Effector memory CD8-positive, alpha-beta T cell (primary cell): ENCODE measurements at regions not wholly inside any gene's neighbourhood (a gene's known extent, or its start where the extent isn't known, plus 50 kb on each side); places are given as distances from the start of the nearest gene placed in this dataset.

Experiments used
- ATAC-seq: fragments of 150-1000 bp; cut with Tn5 transposase; replicated peaks from 2 replicates; pipeline ENCODE4 v1.10.0; 2021; ENCODE audit warnings: mild to moderate bottlenecking, moderate library complexity
- DNase-seq, 3 experiments: peaks; one replicate each; pipeline ENCODE4 v3.0.0; 2021
- H3K27ac Mint-ChIP-seq, 2 donors: one replicate each; pipeline ENCODE4 v1.8.0; 2022; ENCODE audit warnings: mild to moderate bottlenecking in 2 of 2, mixed read lengths in 2 of 2, moderate library complexity in 2 of 2
- H3K27me3 Mint-ChIP-seq, 2 donors: one replicate each; pipeline ENCODE4 v1.8.0; 2022; ENCODE audit warnings: mixed read lengths in 2 of 2
- H3K36me3 Mint-ChIP-seq: one replicate; pipeline ENCODE4 v1.8.0; 2022; ENCODE audit warnings: mild to moderate bottlenecking, moderate library complexity, mixed read lengths; ENCODE audit not compliant: insufficient read depth
- H3K4me1 Mint-ChIP-seq, 2 donors: one replicate each; pipeline ENCODE4 v1.8.0; 2022; ENCODE audit warnings: low read depth in 2 of 2, mixed read lengths in 2 of 2
- H3K4me3 Mint-ChIP-seq, 2 donors: one replicate each; pipeline ENCODE4 v1.8.0; 2022; ENCODE audit warnings: mild to moderate bottlenecking in 2 of 2, mixed read lengths in 2 of 2, moderate library complexity in 2 of 2
- H3K9me3 Mint-ChIP-seq, 2 donors: one replicate each; pipeline ENCODE4 v1.8.0; 2022; ENCODE audit warnings: mixed read lengths in 2 of 2

DNA sequence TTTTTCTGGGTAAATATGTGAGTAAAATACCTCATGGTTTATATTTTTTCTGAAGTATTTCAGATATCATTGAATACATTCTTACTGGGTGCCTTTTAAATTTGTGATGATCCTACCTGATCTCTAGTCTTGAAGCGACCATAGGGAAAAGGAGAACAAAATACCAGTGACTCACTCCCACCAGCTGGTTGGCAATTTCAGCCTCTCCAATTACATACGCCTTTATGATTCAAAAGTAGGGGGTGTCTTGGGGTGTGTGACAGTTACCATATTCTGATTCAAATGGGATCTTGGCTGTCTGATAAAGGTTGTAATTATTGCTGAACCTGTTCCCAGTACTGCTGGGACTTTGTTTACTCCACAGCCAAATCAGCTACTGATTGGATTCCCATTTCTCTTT is 175.9 kb upstream of the NXPH2 start:
- H3K4me1 Mint-ChIP-seq: no peaks in the 10 kb centered on the region
- H3K27me3 Mint-ChIP-seq: no peaks in the 10 kb centered on the region
- H3K9me3 Mint-ChIP-seq: peaks cover 8 to 14% of the 10 kb centered on the region in 2 donors
- H3K4me3 Mint-ChIP-seq: no peak overlapping the region
- no peak for DNase-seq
- no peak for ATAC-seq
- no peak overlapping the region for H3K27ac Mint-ChIP-seq
- H3K36me3 Mint-ChIP-seq: no peaks in the 10 kb centered on the region

DNA sequence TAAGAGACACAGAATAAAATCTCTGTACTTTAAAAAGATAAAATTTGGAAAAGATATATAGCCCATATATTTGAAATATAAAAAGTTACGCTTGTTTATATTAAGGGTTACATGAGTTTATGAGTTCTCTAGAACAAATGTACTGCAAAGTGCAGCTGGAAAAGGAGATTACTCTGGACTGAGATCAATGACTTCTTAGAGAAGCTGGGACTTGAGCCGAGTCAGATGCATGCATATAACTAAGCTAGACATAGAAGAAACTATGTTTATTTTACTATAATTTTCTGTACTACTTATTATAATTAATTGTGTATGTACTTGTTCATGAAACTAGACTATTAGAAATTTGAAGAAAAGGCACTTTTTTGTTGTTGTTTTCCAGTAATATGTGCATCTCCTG is 170.3 kb upstream of the NXPH2 start:
- Mint-ChIP-seq H3K36me3 (no peaks in the 10 kb centered on the region), H3K4me1 (no peaks in the 10 kb centered on the region)

DNA sequence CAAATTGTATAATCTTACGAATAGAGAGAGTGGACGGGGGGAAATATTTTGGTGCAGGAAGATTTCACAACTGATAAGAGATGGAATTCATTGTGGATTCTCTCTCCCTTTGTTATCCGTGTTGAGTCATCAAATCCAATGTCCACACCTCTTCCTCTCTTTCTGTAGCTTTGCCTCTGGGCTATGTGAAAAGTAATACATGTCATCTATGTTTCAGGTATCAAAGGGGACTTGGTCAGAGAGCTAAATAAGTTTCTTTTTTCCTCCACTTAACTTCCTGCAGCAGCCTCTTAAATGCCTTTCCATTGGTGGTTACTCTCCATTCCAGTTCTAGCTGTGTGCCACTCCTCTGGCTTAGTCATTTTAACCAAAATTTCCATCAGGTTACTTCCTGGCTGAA is 169.3 kb upstream of the NXPH2 start:
- ATAC-seq (no peak), DNase-seq (no peak)
- Mint-ChIP-seq H3K27me3 (no peaks in the 10 kb centered on the region), H3K9me3 (peaks cover 0 to 14% of the 10 kb centered on the region in 2 donors), H3K4me1 (no peaks in the 10 kb centered on the region), H3K36me3 (no peaks in the 10 kb centered on the region), H3K4me3 (no peak overlapping the region), H3K27ac (no peak overlapping the region)

More for the DNA sequence above, 170.3 kb upstream of the NXPH2 start:
- ATAC-seq: no peak
- Mint-ChIP-seq H3K27ac (no peak overlapping the region), H3K9me3 (peaks cover 0 to 17% of the 10 kb centered on the region in 2 donors), H3K4me3 (no peak overlapping the region), H3K27me3 (no peaks in the 10 kb centered on the region)
- no peak for DNase-seq

DNA sequence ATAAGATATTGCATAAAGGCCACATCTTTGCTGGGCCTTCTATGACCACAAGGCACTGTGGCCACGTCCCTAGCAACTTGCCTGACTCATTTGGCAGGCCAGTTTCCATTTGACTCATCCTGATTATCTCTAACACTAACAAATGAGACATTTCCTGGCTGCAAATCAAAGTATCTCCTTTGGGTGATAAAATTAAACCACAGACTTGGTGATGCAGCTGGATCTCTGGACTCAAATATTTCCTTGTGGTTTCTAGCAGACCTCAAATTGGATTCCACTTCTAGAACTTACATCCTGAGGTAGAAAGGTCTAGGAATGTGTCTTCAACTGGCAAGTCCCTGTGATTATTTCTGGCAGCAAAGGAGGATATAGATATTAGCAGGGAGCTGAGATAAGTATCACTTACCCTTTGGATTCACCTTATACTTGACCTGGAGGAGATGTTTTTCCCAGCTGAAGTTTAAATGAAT is 167.9 kb upstream of the NXPH2 start:
- ATAC-seq (no peak), DNase-seq (no peak)
- H3K36me3 Mint-ChIP-seq: no peaks in the 10 kb centered on the region
- no peaks in the 10 kb centered on the region for H3K27me3 Mint-ChIP-seq
- no peak overlapping the region for H3K27ac Mint-ChIP-seq
- H3K4me1 Mint-ChIP-seq: no peaks in the 10 kb centered on the region
- H3K4me3 Mint-ChIP-seq: no peak overlapping the region
- peaks cover 0 to 11% of the 10 kb centered on the region in 2 donors for H3K9me3 Mint-ChIP-seq

DNA sequence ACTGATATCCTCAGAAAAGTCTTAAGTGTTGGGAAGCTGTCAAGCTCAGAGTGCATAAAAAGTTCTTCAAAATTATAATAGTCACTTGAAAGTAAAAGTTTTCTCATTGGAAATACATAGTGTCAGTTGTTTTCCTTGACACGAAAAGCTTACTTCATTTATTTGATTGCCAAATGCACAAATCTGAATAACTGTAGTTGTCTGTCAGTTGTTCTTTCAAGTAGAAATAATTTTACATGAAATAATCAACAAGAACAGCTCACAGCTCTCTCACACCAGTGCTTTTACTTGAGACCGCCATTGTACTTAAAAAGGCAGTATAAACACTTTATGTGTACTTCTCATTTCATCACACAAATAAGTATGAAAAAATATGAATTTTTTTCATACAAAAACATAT is 163.3 kb upstream of the NXPH2 start:
- Mint-ChIP-seq H3K27me3 (no peaks in the 10 kb centered on the region), H3K27ac (no peak overlapping the region), H3K36me3 (no peaks in the 10 kb centered on the region), H3K4me1 (no peaks in the 10 kb centered on the region), H3K4me3 (no peak overlapping the region), H3K9me3 (peaks cover 7 to 15% of the 10 kb centered on the region in 2 donors)
- DNase-seq (no peak), ATAC-seq (no peak)

DNA sequence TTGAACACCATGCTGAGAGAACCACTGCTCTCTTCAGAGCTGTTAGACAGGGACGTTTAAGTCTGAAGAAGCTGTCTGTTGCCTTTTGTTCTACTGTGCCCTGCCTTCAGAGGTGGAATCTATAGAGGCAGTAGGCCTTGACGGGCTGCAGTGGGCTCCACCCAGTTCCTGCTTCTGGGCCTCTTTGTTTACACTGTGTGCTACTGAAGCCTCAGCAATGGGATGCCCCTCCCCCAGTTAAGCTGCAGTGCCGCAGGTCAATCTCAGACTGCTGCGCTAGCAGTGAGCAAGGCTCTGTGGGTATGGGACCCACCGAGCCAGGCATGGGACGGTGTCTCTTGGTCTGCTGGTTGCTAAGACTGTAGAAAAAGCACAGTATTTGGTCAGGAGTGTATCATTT is 162.3 kb upstream of the NXPH2 start:
- H3K9me3 Mint-ChIP-seq: peaks cover 7 to 17% of the 10 kb centered on the region in 2 donors
- DNase-seq (no peak), ATAC-seq (no peak)
- no peaks in the 10 kb centered on the region for H3K27me3 Mint-ChIP-seq
- H3K27ac Mint-ChIP-seq: no peak overlapping the region
- no peak overlapping the region for H3K4me3 Mint-ChIP-seq
- H3K4me1 Mint-ChIP-seq: no peaks in the 10 kb centered on the region
- no peaks in the 10 kb centered on the region for H3K36me3 Mint-ChIP-seq

DNA sequence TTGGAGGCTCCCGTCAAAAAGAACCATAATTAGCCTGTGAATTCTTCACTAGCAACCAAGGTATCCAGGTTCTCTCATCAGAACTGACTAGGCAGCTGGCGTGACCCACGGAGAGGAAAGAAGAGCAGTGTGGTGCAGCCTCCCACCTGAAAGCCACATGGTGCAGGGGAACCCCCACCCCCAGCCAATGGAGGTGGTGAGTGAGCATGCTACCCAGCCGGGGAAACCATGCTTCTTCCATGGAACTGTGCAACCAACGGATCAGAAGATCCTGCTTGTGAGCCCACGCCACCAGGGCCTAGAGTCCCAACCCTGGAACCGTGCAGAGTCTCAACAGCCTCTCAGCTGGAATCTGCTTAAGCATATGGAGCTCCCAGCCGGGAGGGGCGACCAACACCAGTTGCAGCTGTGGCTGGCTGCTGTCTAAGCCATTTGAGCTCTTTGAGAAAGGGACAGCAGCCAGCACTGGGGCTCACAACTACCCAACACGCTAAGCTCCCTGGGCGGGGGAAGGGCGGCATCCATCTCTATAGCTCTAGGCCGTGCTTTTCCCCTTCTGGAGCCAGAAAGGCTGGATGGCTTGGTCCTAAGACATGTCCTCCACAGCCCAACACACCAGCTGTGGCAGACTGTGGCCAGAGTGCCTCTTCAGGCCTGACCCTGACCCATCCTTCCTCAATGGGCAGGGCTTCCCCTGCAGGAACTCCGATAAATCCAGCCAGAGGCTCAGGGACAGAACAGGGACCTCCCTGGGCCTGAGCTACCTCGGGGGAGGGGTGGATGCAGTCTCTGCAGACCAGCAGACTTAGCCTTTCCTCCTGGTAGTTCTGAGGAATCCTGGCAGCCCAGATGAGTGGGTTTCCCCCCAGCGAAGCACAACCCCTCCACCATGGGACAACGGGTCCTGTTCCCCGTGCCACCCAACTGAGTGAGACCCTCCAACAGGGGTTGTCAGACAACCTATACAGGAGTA is 151.4 kb upstream of the NXPH2 start:
- no peak for ATAC-seq
- H3K4me3 Mint-ChIP-seq: no peak overlapping the region
- no peak for DNase-seq
- no peaks in the 10 kb centered on the region for H3K27me3 Mint-ChIP-seq
- no peak overlapping the region for H3K27ac Mint-ChIP-seq
- H3K9me3 Mint-ChIP-seq: peaks cover 5 to 10% of the 10 kb centered on the region in 2 donors
- H3K36me3 Mint-ChIP-seq: peaks cover 3% of the 10 kb centered on the region
- no peaks in the 10 kb centered on the region for H3K4me1 Mint-ChIP-seq

DNA sequence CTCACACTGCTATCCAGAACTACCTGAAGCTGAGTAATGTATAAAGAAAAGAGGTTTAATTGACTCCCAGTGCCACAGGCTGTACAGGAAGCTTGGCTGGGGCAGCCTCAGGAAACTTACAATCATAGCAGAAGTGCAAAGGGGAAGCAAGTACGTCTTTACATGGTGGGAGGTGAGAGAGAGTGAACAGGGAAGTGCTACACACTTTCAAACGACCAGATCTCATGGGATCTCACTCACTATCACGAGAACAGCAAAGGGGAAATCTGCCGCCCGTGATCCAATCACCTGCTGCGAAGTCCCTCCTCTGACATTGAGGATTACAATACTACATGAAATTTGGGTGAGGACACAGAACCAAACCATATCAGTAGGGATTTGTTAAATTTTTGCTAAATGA is 150.4 kb upstream of the NXPH2 start:
- Mint-ChIP-seq H3K36me3 (peaks cover 3% of the 10 kb centered on the region), H3K27me3 (no peaks in the 10 kb centered on the region), H3K4me3 (no peak overlapping the region), H3K4me1 (no peaks in the 10 kb centered on the region), H3K9me3 (peaks cover 5 to 10% of the 10 kb centered on the region in 2 donors), H3K27ac (no peak overlapping the region)
- DNase-seq (no peak), ATAC-seq (no peak)

DNA sequence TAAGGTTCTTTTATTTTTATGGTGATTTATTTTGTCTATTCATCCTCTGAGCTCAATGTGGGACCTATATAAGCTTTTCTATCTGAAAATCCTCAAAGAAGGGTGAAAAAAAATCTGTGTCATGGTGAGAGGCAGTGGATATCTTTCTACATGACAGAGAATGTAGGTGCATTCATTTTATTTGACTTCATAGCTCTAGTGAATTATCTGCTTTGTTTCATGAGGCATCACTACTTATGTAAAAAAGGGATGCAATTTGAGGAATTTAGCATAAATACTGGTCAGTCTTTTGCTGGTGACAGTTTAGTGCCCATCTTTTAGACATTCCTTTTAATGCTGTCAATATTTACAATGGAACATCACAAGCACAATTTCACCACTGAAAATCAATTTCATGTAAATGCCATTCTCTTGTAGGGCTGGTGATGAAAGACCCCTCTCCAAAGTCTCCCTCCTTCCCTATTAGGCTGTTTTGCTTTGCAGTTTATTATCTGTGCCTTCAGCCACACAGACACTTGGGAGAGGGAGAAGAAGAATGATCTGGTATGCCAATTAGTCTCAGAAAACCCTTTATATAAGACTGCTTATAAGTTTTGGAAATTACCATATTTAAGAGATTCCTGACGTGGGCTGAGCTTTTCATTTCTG is 148.3 kb upstream of the NXPH2 start:
- no peaks in the 10 kb centered on the region for H3K4me1 Mint-ChIP-seq
- peaks cover 3% of the 10 kb centered on the region for H3K36me3 Mint-ChIP-seq
- DNase-seq: no peak
- no peaks in the 10 kb centered on the region for H3K27me3 Mint-ChIP-seq
- ATAC-seq: no peak
- H3K27ac Mint-ChIP-seq: no peak overlapping the region
- peaks cover 5 to 10% of the 10 kb centered on the region in 2 donors for H3K9me3 Mint-ChIP-seq
- no peak overlapping the region for H3K4me3 Mint-ChIP-seq

DNA sequence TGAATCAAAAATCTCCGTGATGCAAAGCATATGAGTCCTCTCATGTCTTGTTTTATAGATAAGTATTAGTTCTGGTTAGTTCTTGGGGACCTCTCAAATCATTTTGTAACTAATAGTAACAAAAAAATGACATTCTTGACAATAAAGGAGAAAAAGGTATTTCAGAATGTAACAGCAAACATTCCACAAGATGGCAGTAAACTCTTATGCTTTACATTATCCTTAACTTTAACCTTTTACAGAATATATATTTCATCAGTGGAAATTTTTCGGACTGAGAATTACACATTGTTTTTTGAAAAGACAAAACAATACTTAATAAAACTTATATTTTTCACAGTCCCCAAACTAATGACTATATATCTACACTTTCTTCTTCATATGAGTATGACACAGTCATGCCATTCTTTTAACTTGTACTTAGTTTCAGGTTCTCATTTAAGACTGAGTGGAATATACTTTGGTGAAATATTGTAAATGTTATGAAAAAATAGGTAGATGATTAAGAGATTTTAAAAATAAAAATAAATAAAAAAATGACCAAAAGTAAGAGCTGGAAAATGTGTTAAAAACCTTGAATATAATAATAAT is 142.9 kb upstream of the NXPH2 start:
- no peaks in the 10 kb centered on the region for H3K27me3 Mint-ChIP-seq
- H3K36me3 Mint-ChIP-seq: no peaks in the 10 kb centered on the region
- ATAC-seq: no peak
- H3K27ac Mint-ChIP-seq: no peak overlapping the region
- peaks cover 3 to 7% of the 10 kb centered on the region in 2 donors for H3K9me3 Mint-ChIP-seq
- H3K4me1 Mint-ChIP-seq: no peaks in the 10 kb centered on the region
- no peak for DNase-seq
- H3K4me3 Mint-ChIP-seq: no peak overlapping the region

DNA sequence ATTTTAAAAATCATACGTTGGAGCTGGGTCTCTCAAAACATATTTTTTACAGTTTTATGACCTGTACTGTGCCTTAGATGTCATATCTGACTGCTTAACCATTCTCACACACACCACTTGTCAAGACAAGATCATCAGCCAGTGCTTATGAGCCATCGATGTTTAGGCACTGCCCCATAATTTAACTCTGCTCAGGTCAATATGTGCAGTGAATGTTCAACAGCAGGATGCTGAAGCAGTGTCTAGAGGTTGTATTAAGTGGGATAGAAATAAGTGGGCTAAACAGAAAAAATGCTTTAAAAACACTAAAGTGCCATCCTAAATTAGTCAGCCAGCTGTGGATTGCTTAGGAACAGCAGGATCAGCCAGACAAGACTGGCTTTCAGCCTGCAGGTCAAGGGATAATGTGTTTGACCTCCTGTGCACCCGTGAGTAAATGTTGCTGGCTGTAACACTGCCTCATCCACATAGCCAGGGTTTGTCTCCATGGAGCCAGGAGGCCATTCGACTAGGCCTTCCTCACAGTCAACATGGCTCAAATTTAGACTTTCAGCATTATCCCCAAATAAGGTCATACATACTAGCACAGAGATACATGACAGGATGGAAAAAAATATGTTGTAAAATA is 139.0 kb upstream of the NXPH2 start:
- peaks cover 13 to 15% of the 10 kb centered on the region in 2 donors for H3K9me3 Mint-ChIP-seq
- ATAC-seq: no peak
- no peak overlapping the region for H3K4me3 Mint-ChIP-seq
- no peak overlapping the region for H3K27ac Mint-ChIP-seq
- no peak for DNase-seq
- no peaks in the 10 kb centered on the region for H3K4me1 Mint-ChIP-seq
- no peaks in the 10 kb centered on the region for H3K36me3 Mint-ChIP-seq
- H3K27me3 Mint-ChIP-seq: no peaks in the 10 kb centered on the region

DNA sequence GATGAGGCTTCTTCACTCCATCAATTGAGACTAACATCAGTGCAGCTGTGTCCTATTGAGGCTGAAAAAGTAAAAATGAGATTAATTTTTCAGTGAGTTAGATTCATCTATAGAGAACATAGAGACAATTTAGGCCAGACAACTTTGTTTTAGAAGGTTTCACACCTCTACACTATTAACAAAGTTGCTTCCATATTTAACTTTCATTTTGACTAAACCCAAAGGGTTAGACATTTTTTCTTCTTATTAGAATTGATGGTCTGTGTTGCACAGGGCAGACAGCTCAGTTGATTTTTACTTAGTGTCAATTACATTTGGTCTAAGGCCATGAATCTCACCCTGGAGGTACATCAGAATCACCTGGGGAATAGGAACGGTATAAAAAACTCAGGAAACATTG is 130.2 kb upstream of the NXPH2 start:
- Mint-ChIP-seq H3K9me3 (peaks cover 17 to 23% of the 10 kb centered on the region in 2 donors), H3K27ac (no peak overlapping the region), H3K4me1 (no peaks in the 10 kb centered on the region), H3K4me3 (no peak overlapping the region), H3K27me3 (no peaks in the 10 kb centered on the region), H3K36me3 (no peaks in the 10 kb centered on the region)
- ATAC-seq (no peak), DNase-seq (no peak)

DNA sequence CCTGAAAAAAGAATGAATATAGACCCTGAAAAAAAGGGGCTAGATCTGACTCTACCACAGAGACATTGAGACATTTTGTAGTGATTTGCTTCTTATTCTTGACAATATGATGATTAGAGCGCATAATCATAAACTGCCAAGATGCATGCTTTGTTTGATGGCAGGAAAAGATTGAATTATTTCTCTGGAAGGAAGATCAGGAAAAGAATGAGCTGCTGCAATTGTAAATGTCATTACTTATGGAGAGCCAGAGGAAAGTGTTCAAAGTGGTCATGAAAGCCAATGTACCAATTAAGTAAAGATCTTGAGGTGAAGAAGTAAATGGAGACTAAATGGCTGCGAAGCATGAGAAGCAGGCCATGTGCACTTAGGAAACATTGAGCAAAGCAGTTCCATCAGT is 126.4 kb upstream of the NXPH2 start:
- Mint-ChIP-seq H3K9me3 (peaks cover 8 to 10% of the 10 kb centered on the region in 2 donors), H3K27me3 (no peaks in the 10 kb centered on the region), H3K4me3 (no peak overlapping the region), H3K27ac (no peak overlapping the region), H3K4me1 (no peaks in the 10 kb centered on the region), H3K36me3 (no peaks in the 10 kb centered on the region)
- DNase-seq: no peak
- no peak for ATAC-seq
